ENCODE measurements at regions not wholly inside any gene's neighbourhood (a gene's known extent, or its start where the extent isn't known, plus 50 kb on each side); places are given as distances from the start of the nearest gene placed in this dataset.

DNA sequence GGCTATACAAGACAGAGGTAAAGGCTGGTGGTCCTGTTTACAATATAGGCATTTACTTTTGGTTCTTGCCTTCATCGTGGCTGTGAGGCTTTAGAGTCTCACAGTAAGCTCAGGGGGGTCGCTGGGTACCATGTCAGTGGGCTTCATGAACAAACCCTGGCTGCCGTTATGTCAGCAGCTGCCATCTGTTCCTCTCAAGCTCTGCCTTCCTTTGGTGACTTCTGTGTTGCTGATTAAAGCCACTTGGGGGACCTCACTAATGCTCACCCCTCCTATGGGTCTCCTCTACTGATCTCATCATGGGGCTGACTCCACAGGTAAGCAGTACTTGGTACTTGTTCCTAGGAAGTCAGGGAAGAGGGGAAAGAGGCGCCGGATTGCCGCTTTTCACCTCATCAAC, 268.7 kb downstream of the TTC6 start:
- H3K4me1 ChIP-seq (ENCODE audit: insufficient read depth, low read length, poor library complexity, severe bottlenecking): no peaks in the 10 kb centered on the region
- H3K36me3 ChIP-seq (ENCODE audit: insufficient read depth, low read length): no peaks in the 10 kb centered on the region
- TF ChIP-seq, protein P1, sequence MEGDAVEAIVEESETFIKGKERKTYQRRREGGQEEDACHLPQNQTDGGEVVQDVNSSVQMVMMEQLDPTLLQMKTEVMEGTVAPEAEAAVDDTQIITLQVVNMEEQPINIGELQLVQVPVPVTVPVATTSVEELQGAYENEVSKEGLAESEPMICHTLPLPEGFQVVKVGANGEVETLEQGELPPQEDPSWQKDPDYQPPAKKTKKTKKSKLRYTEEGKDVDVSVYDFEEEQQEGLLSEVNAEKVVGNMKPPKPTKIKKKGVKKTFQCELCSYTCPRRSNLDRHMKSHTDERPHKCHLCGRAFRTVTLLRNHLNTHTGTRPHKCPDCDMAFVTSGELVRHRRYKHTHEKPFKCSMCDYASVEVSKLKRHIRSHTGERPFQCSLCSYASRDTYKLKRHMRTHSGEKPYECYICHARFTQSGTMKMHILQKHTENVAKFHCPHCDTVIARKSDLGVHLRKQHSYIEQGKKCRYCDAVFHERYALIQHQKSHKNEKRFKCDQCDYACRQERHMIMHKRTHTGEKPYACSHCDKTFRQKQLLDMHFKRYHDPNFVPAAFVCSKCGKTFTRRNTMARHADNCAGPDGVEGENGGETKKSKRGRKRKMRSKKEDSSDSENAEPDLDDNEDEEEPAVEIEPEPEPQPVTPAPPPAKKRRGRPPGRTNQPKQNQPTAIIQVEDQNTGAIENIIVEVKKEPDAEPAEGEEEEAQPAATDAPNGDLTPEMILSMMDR (conservative IDR thresholded peaks at IDR 0.05; ENCODE audit: low read length): no peak
- no peak for TF ChIP-seq EZH2phosphoT487 (IDR thresholded peaks at IDR 0.05; ENCODE audit: borderline replicate concordance)
- no peak overlapping the region for H2AFZ ChIP-seq (ENCODE audit: low read length)
- no peak overlapping the region for H3K4me2 ChIP-seq (ENCODE audit: low read depth, low read length, poor library complexity, severe bottlenecking)
- H3K9ac ChIP-seq (ENCODE audit: low read depth, low read length, poor library complexity, severe bottlenecking): no peak overlapping the region
- H4K20me1 ChIP-seq (ENCODE audit: insufficient read depth, low read length, poor library complexity, severe bottlenecking): no peaks in the 10 kb centered on the region
- no peaks in the 10 kb centered on the region for H3F3A ChIP-seq (ENCODE audit: low read depth)
- no peaks in the 10 kb centered on the region for H3K9me2 ChIP-seq (replicated peaks; ENCODE audit: low read depth, low read length)
- H3K27me3 ChIP-seq (ENCODE audit: insufficient read depth, low read length, poor library complexity, severe bottlenecking): no peaks in the 10 kb centered on the region
- H3K79me2 ChIP-seq (ENCODE audit: insufficient read depth, low read length): no peaks in the 10 kb centered on the region
- H3K4me3 ChIP-seq (ENCODE audit: low read length, poor library complexity, severe bottlenecking): no peak overlapping the region
- H3K9me3 ChIP-seq (ENCODE audit: insufficient read depth, low read depth, low read length): no peaks in the 10 kb centered on the region

- Histone ChIP-seq H3K4me3 (ENCODE audit: low read length, poor library complexity, severe bottlenecking) (no peak overlapping the region), H3K36me3 (ENCODE audit: insufficient read depth, low read length) (no peaks in the 10 kb centered on the region), H3K79me2 (ENCODE audit: insufficient read depth, low read length) (no peaks in the 10 kb centered on the region), H3K4me2 (ENCODE audit: low read depth, low read length, poor library complexity, severe bottlenecking) (no peak overlapping the region), H3K9me3 (ENCODE audit: insufficient read depth, low read depth, low read length) (no peaks in the 10 kb centered on the region), H2AFZ (ENCODE audit: low read length) (no peak overlapping the region), H3F3A (ENCODE audit: low read depth) (no peaks in the 10 kb centered on the region), H3K27me3 (ENCODE audit: insufficient read depth, low read length, poor library complexity, severe bottlenecking) (no peaks in the 10 kb centered on the region), H3K9ac (ENCODE audit: low read depth, low read length, poor library complexity, severe bottlenecking) (no peak overlapping the region), H4K20me1 (ENCODE audit: insufficient read depth, low read length, poor library complexity, severe bottlenecking) (no peaks in the 10 kb centered on the region), H3K9me2 (replicated peaks; ENCODE audit: low read depth, low read length) (no peaks in the 10 kb centered on the region), H3K4me1 (ENCODE audit: insufficient read depth, low read length, poor library complexity, severe bottlenecking) (no peaks in the 10 kb centered on the region)
- TF ChIP-seq EZH2phosphoT487 (IDR thresholded peaks at IDR 0.05; ENCODE audit: borderline replicate concordance): no peak
- TF ChIP-seq, protein P1 (conservative IDR thresholded peaks at IDR 0.05; ENCODE audit: low read length): no peak
These were observed 269.7 kb downstream of the TTC6 start for GRCh38 chr14:37864861-37865718.

DNA sequence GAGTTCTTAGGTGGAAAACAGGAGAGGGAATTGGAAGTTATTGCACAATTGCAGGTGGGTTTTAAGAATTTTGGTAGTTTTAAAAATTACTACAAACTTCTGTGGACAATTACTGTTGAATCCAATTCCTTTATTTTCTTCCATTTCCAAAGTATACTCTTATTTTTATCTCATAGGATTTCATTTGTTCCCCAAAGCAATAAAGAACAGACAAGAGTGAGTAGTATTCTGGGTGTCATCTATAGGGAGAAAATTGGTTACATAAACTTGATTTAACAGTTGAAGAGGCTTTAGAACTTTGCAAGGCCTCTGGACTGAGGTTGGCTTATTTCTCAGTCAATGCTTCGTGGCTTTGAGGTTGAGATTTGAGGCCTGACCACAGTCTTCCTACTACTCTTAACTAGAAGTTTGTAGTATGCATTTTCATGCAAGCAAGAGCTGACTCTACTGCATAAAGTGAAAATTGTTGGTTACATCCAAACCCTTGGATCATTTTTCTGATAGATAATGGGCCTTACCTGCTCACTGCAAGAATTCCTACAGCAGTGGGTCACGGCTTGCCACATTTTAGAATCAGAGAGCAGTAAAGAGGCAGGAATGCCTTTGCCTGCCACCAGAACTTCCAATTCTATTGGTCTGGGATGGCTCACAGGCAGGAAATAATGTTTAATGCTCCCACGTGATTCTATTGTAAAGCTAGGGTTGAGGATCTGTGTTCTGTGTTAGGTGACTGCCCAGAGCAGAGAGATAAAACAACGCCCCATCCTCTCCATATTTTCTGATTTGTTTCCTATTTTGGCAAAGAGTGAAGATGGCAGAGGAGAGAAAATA, 270.5 kb downstream of the TTC6 start:
- Histone ChIP-seq H3K4me3 (ENCODE audit: low read length, poor library complexity, severe bottlenecking) (no peak overlapping the region), H3K27me3 (ENCODE audit: insufficient read depth, low read length, poor library complexity, severe bottlenecking) (no peaks in the 10 kb centered on the region), H4K20me1 (ENCODE audit: insufficient read depth, low read length, poor library complexity, severe bottlenecking) (no peaks in the 10 kb centered on the region), H3K9ac (ENCODE audit: low read depth, low read length, poor library complexity, severe bottlenecking) (no peak overlapping the region), H2AFZ (ENCODE audit: low read length) (no peak overlapping the region), H3K79me2 (ENCODE audit: insufficient read depth, low read length) (no peaks in the 10 kb centered on the region), H3K4me2 (ENCODE audit: low read depth, low read length, poor library complexity, severe bottlenecking) (no peak overlapping the region), H3F3A (ENCODE audit: low read depth) (no peaks in the 10 kb centered on the region), H3K9me3 (ENCODE audit: insufficient read depth, low read depth, low read length) (no peaks in the 10 kb centered on the region), H3K4me1 (ENCODE audit: insufficient read depth, low read length, poor library complexity, severe bottlenecking) (no peaks in the 10 kb centered on the region), H3K36me3 (ENCODE audit: insufficient read depth, low read length) (no peaks in the 10 kb centered on the region), H3K9me2 (replicated peaks; ENCODE audit: low read depth, low read length) (no peaks in the 10 kb centered on the region)
- TF ChIP-seq, protein P1 (conservative IDR thresholded peaks at IDR 0.05; ENCODE audit: low read length): no peak
- TF ChIP-seq EZH2phosphoT487 (IDR thresholded peaks at IDR 0.05; ENCODE audit: borderline replicate concordance): no peak

Data from Loucy (cell line).